Hematopoietic multipotent progenitor cell (in vitro differentiated cells): ENCODE measurements at regions not wholly inside any gene's neighbourhood (a gene's known extent, or its start where the extent isn't known, plus 50 kb on each side); places are given as distances from the start of the nearest gene placed in this dataset.

ENCODE experiments used
- DNase-seq, 3 donors: peaks; one replicate each; pipeline ENCODE4 v3.0.0-alpha.2; 2011 to 2015; ENCODE audit warnings: low read depth in 2 of 3, low spot score in 2 of 3

GRCh38 chr20:52867305-52867704 is 104.9 kb upstream of the TSHZ2 start:
- DNase-seq = no peak

GRCh38 chr20:52864916-52865605 is 107.1 kb upstream of the TSHZ2 start:
- DNase-seq = no peak

- no peak for DNase-seq
These were observed 112.8 kb upstream of the TSHZ2 start for GRCh38 chr20:52859156-52859876.

- DNase-seq = no peak
These were observed 119.4 kb upstream of the TSHZ2 start for GRCh38 chr20:52852714-52853113.

GRCh38 chr20:52847731-52848359 is 124.3 kb upstream of the TSHZ2 start:
- DNase-seq = no peak

- no peak for DNase-seq
These were observed 125.0 kb upstream of the TSHZ2 start for GRCh38 chr20:52847029-52847660.

GRCh38 chr20:52845044-52845443 is 127.1 kb upstream of the TSHZ2 start:
- no peak for DNase-seq

- no peak for DNase-seq
These were observed 128.7 kb upstream of the TSHZ2 start for GRCh38 chr20:52843425-52843824.

GRCh38 chr20:52841003-52841402 is 131.2 kb upstream of the TSHZ2 start:
- DNase-seq = no peak

GRCh38 chr20:52840041-52840440 is 132.1 kb upstream of the TSHZ2 start:
- no peak for DNase-seq

GRCh38 chr20:52838510-52839241 is 133.5 kb upstream of the TSHZ2 start:
- no peak for DNase-seq

GRCh38 chr20:52837378-52837777 is 134.8 kb upstream of the TSHZ2 start:
- no peak for DNase-seq

- DNase-seq = no peak
These were observed 138.3 kb upstream of the TSHZ2 start for GRCh38 chr20:52833901-52834300.

- DNase-seq = no peak
These were observed 139.9 kb upstream of the TSHZ2 start for GRCh38 chr20:52832151-52832774.

GRCh38 chr20:52830598-52830997 is 141.6 kb upstream of the TSHZ2 start:
- DNase-seq = no peak

GRCh38 chr20:52829111-52829510 is 143.0 kb upstream of the TSHZ2 start:
- no peak for DNase-seq

GRCh38 chr20:52828199-52828598 is 144.0 kb upstream of the TSHZ2 start:
- no peak for DNase-seq

GRCh38 chr20:52826722-52827121 is 145.4 kb upstream of the TSHZ2 start:
- no peak for DNase-seq

- DNase-seq = no peak
These were observed 145.8 kb upstream of the TSHZ2 start for GRCh38 chr20:52826321-52826720.

GRCh38 chr20:52824494-52825216 is 147.5 kb upstream of the TSHZ2 start:
- DNase-seq = no peak
